DMS53 treated with DMSO at 0.1 percent for 48 hours (cell line): ENCODE measurements at regions not wholly inside any gene's neighbourhood (a gene's known extent, or its start where the extent isn't known, plus 50 kb on each side); places are given as distances from the start of the nearest gene placed in this dataset.

ENCODE experiments used
- DNase-seq: peaks from one replicate; lab custom pipeline; 2025; ENCODE audit not compliant: unreplicated experiment; lab: John Stamatoyannopoulos, UW

DNA sequence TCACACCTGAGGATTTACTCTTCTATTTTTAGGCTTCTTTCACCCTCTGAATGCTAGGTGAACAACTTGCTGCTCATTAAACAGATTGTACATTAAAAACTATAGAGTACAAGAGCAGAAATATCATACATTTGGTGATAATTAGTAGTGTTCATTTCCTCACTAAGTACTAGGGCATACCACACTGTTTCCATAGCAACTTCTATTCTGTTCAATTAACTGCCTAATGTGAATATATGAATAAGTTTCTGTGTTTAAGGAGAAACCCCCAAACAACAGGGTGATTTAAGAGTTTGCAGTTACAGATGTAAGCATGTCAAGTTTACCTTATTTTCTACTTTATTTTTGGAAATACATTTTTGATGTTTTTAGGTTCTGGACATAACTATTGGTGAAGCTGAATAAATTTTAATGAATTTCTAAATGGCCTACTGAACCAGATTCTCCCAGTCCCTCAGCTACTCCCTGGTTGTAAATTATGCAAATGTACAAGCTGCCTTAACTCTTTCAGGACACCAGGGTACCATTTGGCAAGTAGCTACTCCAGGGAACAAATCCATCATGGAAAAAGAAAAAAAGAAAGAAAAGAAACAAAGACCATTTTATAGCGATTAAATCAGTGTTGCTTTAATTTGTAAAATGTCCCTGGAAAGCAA is 199.8 kb upstream of the NAV3 start:
- no peak for DNase-seq

GRCh38 chr12:77630344-77630743 is 200.3 kb upstream of the NAV3 start:
- no peak for DNase-seq

DNA sequence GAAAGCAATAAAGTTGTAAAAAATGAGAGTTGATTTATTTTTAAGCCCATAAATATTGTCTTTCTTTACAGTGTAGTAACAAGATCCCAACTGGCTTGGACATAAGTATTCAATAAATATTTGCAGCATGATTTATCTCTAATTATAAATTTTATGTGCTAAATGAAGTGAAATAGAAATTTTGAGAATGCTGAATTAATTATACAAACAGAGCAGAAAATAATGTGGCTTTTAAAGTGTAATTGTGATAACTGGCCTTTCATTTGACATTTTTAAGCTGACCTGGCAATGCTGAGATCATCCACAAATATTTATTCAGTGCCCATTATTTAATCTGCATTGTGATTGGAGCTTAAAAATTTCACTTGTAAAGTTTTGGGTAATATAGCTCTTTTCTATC is 201.6 kb upstream of the NAV3 start:
- no peak for DNase-seq

- DNase-seq = no peak
These were observed 205.3 kb upstream of the NAV3 start for GRCh38 chr12:77625441-77625840.

DNA sequence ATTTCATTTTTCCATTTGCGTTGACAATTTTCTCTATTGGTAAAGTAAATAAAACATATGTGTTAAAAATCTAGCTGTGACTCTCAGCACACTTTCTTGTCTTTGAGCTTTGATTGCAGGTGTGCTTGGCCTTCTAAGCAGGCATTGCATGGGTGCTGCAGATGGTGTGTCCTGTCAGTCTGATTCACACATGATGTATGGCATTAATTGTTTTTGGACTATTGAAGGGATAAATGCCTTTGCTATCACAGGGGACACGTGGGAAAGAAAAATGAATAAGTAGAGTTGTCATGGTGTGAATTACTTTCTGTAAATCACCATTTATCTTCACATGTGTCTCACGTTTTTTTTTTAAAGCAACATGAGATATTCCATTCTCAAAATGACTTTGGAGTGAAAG is 211.3 kb upstream of the NAV3 start:
- no peak for DNase-seq

- no peak for DNase-seq
These were observed 212.9 kb upstream of the NAV3 start for GRCh38 chr12:77617818-77618217.

GRCh38 chr12:77615332-77615731 is 215.4 kb upstream of the NAV3 start:
- peak; percentile 46 for DNase-seq

DNA sequence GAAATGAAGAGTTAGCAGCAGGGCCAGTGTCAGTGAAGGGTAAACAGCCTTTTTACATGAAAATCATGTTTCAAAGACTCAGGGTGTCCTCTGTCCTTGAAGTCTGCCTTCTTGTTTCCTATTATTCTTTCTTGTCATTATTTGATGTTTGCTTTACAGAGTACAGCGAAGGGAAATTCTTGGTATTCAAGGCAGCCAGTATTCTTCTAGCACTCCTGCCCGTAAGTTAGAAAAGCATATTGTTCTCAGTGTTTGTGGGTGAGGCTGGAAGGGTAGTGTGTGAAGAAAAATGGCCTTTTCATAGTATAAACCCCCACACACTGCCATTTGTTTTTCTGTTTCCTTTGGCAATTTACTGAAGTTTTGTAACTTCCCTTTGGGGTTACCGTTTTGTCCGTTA is 217.3 kb upstream of the NAV3 start:
- DNase-seq = no peak

- no peak for DNase-seq
These were observed 220.2 kb upstream of the NAV3 start for GRCh38 chr12:77610446-77610845.

- no peak for DNase-seq
These were observed 221.7 kb upstream of the NAV3 start for GRCh38 chr12:77609016-77609415.

DNA sequence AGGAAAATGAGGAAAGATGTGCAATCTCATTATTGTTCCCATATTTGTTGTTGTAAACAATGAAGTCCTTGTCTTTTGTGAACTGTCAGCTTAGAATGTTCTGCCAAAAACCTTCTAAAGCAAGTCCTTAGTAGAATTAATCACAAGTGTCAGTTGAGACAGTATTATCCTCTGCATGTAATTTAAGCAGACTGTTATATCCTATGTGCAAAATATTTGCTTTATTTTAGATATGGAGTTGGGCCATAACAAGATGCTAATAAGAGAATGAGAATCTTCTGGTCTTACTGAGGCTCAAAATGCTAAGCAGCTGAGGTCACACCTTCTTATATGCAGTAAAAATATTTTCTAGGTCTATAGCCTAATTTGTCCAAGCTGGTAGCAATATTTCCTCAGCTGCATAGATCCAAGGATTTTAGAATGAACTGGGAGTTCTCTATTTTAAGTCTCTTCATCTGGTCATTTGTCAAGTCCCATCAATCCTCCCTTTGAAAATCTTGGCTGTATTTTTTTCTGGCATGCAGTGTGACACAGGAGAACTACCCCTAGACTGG is 222.3 kb upstream of the NAV3 start:
- no peak for DNase-seq

GRCh38 chr12:77606348-77606747 is 224.3 kb upstream of the NAV3 start:
- DNase-seq = no peak

DNA sequence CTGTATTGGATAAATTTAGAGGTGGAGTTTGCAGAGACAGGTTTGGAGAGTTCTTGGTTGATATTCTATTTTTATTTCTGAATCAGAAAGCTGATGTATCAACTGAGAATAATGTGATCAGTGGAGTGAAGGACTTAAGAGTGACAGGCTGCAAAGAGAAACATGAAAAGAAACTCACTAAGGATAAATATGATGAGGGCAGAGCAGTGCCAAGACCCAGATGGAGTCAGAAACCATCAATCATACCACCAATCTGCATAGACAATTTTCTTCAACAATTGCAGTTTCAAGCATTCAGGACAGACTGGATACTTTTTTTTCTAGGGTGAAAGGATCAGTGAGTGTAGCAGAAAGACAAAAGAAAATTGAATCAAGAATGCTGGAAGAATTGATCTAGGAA is 226.7 kb upstream of the NAV3 start:
- DNase-seq = no peak

DNA sequence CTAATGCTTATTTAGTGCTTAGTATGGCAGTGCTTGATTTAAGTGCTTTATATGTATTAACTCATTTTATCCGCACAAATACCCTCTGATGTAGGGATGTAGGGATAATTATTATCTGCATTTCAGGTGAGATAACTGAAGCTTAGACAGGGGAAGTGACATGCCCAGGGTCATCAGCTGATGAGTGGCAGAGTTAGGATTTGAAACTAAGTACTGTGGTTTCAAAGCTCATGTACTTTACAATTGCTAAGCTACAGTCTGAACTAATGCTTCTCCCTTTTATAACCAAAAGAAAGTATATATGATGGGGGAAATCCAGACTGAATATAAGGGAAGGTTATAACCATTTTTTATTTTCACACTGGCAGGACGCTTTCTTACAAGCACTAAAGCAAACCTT is 229.6 kb upstream of the NAV3 start:
- DNase-seq = no peak

GRCh38 chr12:77600468-77600843 is 230.2 kb upstream of the NAV3 start:
- DNase-seq = no peak

DNA sequence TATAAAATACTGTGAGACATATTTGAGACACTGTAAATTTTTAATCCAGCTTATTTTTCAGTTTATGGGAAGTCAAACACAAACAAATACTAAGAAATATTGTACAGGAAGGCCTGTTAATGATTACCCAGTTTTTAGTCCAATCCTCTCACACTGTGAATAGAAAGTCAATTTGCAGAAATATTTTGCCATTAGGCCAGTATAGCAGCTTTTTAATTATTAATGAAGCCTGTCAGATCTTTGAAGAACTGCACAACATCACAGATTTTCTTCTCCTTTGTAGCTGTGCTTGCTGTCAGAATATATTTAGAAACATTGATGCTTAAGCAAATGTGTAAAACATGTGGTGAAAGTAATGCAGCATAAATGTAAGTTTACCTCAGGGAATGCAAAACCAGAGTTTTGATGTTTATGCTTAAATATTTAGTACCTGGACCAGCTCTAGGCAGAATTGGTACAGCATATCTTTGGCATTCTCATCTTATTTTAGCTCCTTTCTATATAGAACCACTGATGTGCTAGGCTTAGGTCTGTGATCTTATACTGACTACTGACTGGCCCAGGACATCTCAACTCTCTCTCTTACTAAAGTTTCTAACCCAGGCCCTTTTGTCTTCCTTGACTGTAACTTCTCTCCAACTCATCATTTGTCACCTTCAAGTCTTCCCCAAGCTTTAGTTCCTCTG is 230.8 kb upstream of the NAV3 start:
- peak; percentile 22 for DNase-seq

- DNase-seq = no peak
These were observed 236.3 kb upstream of the NAV3 start for GRCh38 chr12:77594366-77594765.

- DNase-seq = no peak
These were observed 237.9 kb upstream of the NAV3 start for GRCh38 chr12:77592836-77593235.

GRCh38 chr12:77591959-77592743 is 238.5 kb upstream of the NAV3 start:
- DNase-seq = peak; percentile 59

DNA sequence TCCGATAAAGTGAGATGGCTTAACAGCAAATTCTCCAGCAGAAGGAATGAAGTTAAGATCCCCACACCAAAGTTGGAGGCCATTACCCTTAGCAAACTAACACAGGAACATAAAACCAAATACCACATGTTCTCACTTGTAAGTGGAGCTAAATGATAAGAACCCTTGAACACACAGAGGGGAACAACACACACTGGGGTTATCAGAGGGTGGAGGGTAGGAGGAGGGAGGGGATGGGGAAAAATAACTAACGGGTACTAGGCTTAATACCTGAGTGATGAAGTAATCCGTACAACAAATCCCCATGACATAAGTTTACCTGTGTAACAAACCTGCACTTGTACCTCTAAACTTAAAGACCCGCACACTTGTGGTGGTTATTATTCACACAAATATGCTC is 240.4 kb upstream of the NAV3 start:
- DNase-seq = no peak

DNA sequence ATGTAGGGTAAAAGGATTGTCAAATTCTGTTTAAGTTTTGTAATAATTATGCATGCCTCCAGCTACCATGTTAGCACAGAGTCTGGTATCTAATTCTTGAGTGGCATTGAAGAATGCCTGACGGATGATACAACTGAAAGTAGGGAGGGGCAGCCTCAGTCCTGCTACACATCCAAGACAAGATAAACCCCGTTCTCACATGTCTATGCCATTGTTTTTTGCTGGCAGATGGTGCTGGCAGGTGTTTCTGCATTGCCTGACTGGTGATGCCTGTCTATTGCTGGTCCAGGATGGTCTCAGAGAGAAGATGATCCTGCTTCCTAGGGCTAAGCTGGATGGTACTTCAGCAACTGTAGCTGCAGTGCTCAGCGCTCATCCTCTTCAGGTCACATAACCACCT is 245.8 kb upstream of the NAV3 start:
- DNase-seq = no peak
